IPS DF 4.7 (cell line): ENCODE measurements at regions not wholly inside any gene's neighbourhood (a gene's known extent, or its start where the extent isn't known, plus 50 kb on each side); places are given as distances from the start of the nearest gene placed in this dataset.
"Not testable (repeated sequence)": the region's sequence is repeated elsewhere in the genome, so short reads cannot be mapped to it uniquely, and the experiment has no call there.

Experiments
- DNase-seq: peaks from one replicate; pipeline ENCODE4 v3.0.0-alpha.2; 2013; ENCODE audit warnings: low spot score; ENCODE audit errors: extremely low read depth

- no peak for DNase-seq
These were observed 415.7 kb upstream of the ESRRG start for GRCh38 chr1:217138799-217139466.

GRCh38 chr1:217138173-217138765 is 415.0 kb upstream of the ESRRG start:
- no peak for DNase-seq

- DNase-seq: no peak
These were observed 414.1 kb upstream of the ESRRG start for GRCh38 chr1:217137210-217137881.

GRCh38 chr1:217136895-217137205 is 413.6 kb upstream of the ESRRG start:
- DNase-seq: no peak

GRCh38 chr1:217135987-217136894 is 413.0 kb upstream of the ESRRG start:
- no peak for DNase-seq

- no peak for DNase-seq
These were observed 412.3 kb upstream of the ESRRG start for GRCh38 chr1:217135569-217135915.

- DNase-seq: no peak
These were observed 411.8 kb upstream of the ESRRG start for GRCh38 chr1:217134857-217135568.

GRCh38 chr1:217133958-217134856 is 411.0 kb upstream of the ESRRG start:
- no peak for DNase-seq

- DNase-seq: no peak
These were observed 409.9 kb upstream of the ESRRG start for GRCh38 chr1:217133092-217133491.

- not testable (repeated sequence) for DNase-seq
These were observed 400.1 kb upstream of the ESRRG start for GRCh38 chr1:217123340-217123739.

- DNase-seq: no peak
These were observed 394.8 kb upstream of the ESRRG start for GRCh38 chr1:217117973-217118465.

GRCh38 chr1:217115404-217116380 is 392.5 kb upstream of the ESRRG start:
- no peak for DNase-seq

- DNase-seq: no peak
These were observed 386.7 kb upstream of the ESRRG start for GRCh38 chr1:217109928-217110327.

GRCh38 chr1:217106231-217106901 is 383.1 kb upstream of the ESRRG start:
- DNase-seq: no peak

GRCh38 chr1:217105437-217105836 is 382.2 kb upstream of the ESRRG start:
- no peak for DNase-seq

GRCh38 chr1:217097819-217098218 is 374.6 kb upstream of the ESRRG start:
- no peak for DNase-seq

GRCh38 chr1:217096200-217096599 is 373.0 kb upstream of the ESRRG start:
- no peak for DNase-seq

GRCh38 chr1:217095050-217095622 is 371.9 kb upstream of the ESRRG start:
- no peak for DNase-seq
